Esophagus (tissue), 2 donors: ENCODE measurements at regions not wholly inside any gene's neighbourhood (a gene's known extent, or its start where the extent isn't known, plus 50 kb on each side); places are given as distances from the start of the nearest gene placed in this dataset.
"Not testable (repeated sequence)": the region's sequence is repeated elsewhere in the genome, so short reads cannot be mapped to it uniquely, and the experiment has no call there.

Source experiments
- H3K27ac ChIP-seq, 2 donors: one replicate each; pipeline ENCODE4 v1.5.1; 2013; ENCODE audit warnings: low read depth in 2 of 2, mild to moderate bottlenecking in 2 of 2, inconsistent platforms in 1 of 2, low read length in 1 of 2, moderate library complexity in 1 of 2
- H3K27me3 ChIP-seq, 2 donors: one replicate each; pipeline ENCODE4 v1.6.1; 2013; ENCODE audit warnings: low read length in 2 of 2, control low read depth in 1 of 2, mild to moderate bottlenecking in 1 of 2; ENCODE audit not compliant: insufficient read depth in 2 of 2, control insufficient read depth in 1 of 2
- H3K36me3 ChIP-seq, 2 donors: one replicate each; pipeline ENCODE4 v1.6.1; 2013; ENCODE audit warnings: low read length in 1 of 2; ENCODE audit not compliant: control insufficient read depth in 2 of 2, insufficient read depth in 2 of 2
- H3K4me1 ChIP-seq, 2 donors: one replicate each; pipeline ENCODE4 v1.6.1; 2013; ENCODE audit warnings: low read length in 1 of 2; ENCODE audit not compliant: control insufficient read depth in 2 of 2, insufficient read depth in 2 of 2
- H3K4me3 ChIP-seq, 2 donors: one replicate each; pipeline ENCODE4 v1.5.1; 2013; ENCODE audit warnings: low read length in 2 of 2, mild to moderate bottlenecking in 2 of 2, low read depth in 1 of 2, moderate library complexity in 1 of 2
- H3K9me3 ChIP-seq, 2 donors: one replicate each; pipeline ENCODE4 v1.6.1; 2013; ENCODE audit warnings: mild to moderate bottlenecking in 2 of 2, low read depth in 1 of 2, low read length in 1 of 2, moderate library complexity in 1 of 2; ENCODE audit not compliant: control insufficient read depth in 2 of 2, insufficient read depth in 1 of 2
- WGBS, 2 donors: extraction: QIAGEN DNeasy Blood & Tissue Kit; methylation state at CpG; one replicate each; pipeline ENCODE4 v1.1.7; 2013; 5-methylcytosine and 5-hydroxymethylcytosine counted together
- donor health status: healthy with polysubstance abuse.
- donor health status: Bipolar disorder and iron deficiency.

- H3K27me3 ChIP-seq, result no peaks in the 10 kb centered on the region
- WGBS, 2 donors, result 34 to 37% methylated on average over 2 of the region's 2 CpGs
Observed at GRCh38 chr4:30208731-30209435, 511.3 kb upstream of the PCDH7 start.

GRCh38 chr4:30215973-30216372 is 504.2 kb upstream of the PCDH7 start:
- not testable (repeated sequence) for H3K4me3 ChIP-seq, H3K27ac ChIP-seq, H3K27me3 ChIP-seq, H3K9me3 ChIP-seq, H3K36me3 ChIP-seq, H3K4me1 ChIP-seq
- 92 to 95% methylated on average over 4 of the region's 4 CpGs for WGBS, 2 donors

More at GRCh38 chr4:30208731-30209435, 511.3 kb upstream of the PCDH7 start:
- no peaks in the 10 kb centered on the region for H3K36me3 ChIP-seq
- H3K9me3 ChIP-seq, result no peaks in the 10 kb centered on the region
- no peak overlapping the region for H3K4me3 ChIP-seq
- no peak overlapping the region for H3K27ac ChIP-seq
- no peaks in the 10 kb centered on the region for H3K4me1 ChIP-seq

GRCh38 chr4:30245140-30245539 is 475.0 kb upstream of the PCDH7 start:
- H3K27me3 ChIP-seq, result no peaks in the 10 kb centered on the region
- no peaks in the 10 kb centered on the region for H3K4me1 ChIP-seq
- H3K36me3 ChIP-seq, result no peaks in the 10 kb centered on the region
- H3K9me3 ChIP-seq, result no peaks in the 10 kb centered on the region
- no peak overlapping the region for H3K27ac ChIP-seq
- no peak overlapping the region for H3K4me3 ChIP-seq

GRCh38 chr4:30256116-30256832 is 463.9 kb upstream of the PCDH7 start:
- no peaks in the 10 kb centered on the region for H3K9me3 ChIP-seq
- H3K4me3 ChIP-seq, result no peak overlapping the region
- no peak overlapping the region for H3K27ac ChIP-seq
- no peaks in the 10 kb centered on the region for H3K27me3 ChIP-seq
- no peaks in the 10 kb centered on the region for H3K4me1 ChIP-seq
- no peaks in the 10 kb centered on the region for H3K36me3 ChIP-seq
- WGBS, 2 donors, result 60 to 65% methylated on average over 3 of the region's 3 CpGs

- Histone ChIP-seq H3K27me3 (no peaks in the 10 kb centered on the region), H3K36me3 (no peaks in the 10 kb centered on the region), H3K4me3 (no peak overlapping the region), H3K4me1 (no peaks in the 10 kb centered on the region), H3K9me3 (no peaks in the 10 kb centered on the region), H3K27ac (no peak overlapping the region)
- WGBS, 2 donors, result 48 to 54% methylated on average over 3 of the region's 3 CpGs
Observed at GRCh38 chr4:30258949-30259348, 461.2 kb upstream of the PCDH7 start.

- Histone ChIP-seq H3K27me3 (no peaks in the 10 kb centered on the region), H3K4me3 (no peak overlapping the region), H3K36me3 (no peaks in the 10 kb centered on the region), H3K27ac (no peak overlapping the region), H3K9me3 (peaks cover 0 to 3% of the 10 kb centered on the region in 2 donors), H3K4me1 (no peaks in the 10 kb centered on the region)
- WGBS, 2 donors, result 70 to 75% methylated on average over 2 of the region's 2 CpGs
Observed at GRCh38 chr4:30262379-30262778, 457.8 kb upstream of the PCDH7 start.

- peaks cover 0 to 3% of the 10 kb centered on the region in 2 donors for H3K9me3 ChIP-seq
- no peaks in the 10 kb centered on the region for H3K4me1 ChIP-seq
- H3K27me3 ChIP-seq, result no peaks in the 10 kb centered on the region
- H3K36me3 ChIP-seq, result no peaks in the 10 kb centered on the region
- no peak overlapping the region for H3K4me3 ChIP-seq
- no peak overlapping the region for H3K27ac ChIP-seq
- 90 to 94% methylated on average over 15 of the region's 15 CpGs for WGBS, 2 donors
Observed at GRCh38 chr4:30264465-30264864, 455.7 kb upstream of the PCDH7 start.

GRCh38 chr4:30265716-30266115 is 454.5 kb upstream of the PCDH7 start:
- H3K4me3 ChIP-seq, result no peak overlapping the region
- H3K36me3 ChIP-seq, result no peaks in the 10 kb centered on the region
- H3K4me1 ChIP-seq, result no peaks in the 10 kb centered on the region
- peaks cover 0 to 3% of the 10 kb centered on the region in 2 donors for H3K9me3 ChIP-seq
- WGBS, 2 donors, result 36 to 46% methylated on average over 3 of the region's 3 CpGs
- H3K27ac ChIP-seq, result no peak overlapping the region
- no peaks in the 10 kb centered on the region for H3K27me3 ChIP-seq

- WGBS, 2 donors, result 63% methylated on average over 2 of the region's 2 CpGs
- Histone ChIP-seq H3K4me3 (no peak overlapping the region), H3K36me3 (no peaks in the 10 kb centered on the region), H3K27me3 (no peaks in the 10 kb centered on the region), H3K27ac (no peak overlapping the region), H3K4me1 (no peaks in the 10 kb centered on the region), H3K9me3 (peaks cover 0 to 3% of the 10 kb centered on the region in 2 donors)
Observed at GRCh38 chr4:30268370-30268769, 451.8 kb upstream of the PCDH7 start.

GRCh38 chr4:30269850-30270249 is 450.3 kb upstream of the PCDH7 start:
- no peak overlapping the region for H3K27ac ChIP-seq
- H3K36me3 ChIP-seq, result no peaks in the 10 kb centered on the region
- H3K4me1 ChIP-seq, result no peaks in the 10 kb centered on the region
- no peak overlapping the region for H3K4me3 ChIP-seq
- H3K9me3 ChIP-seq, result no peaks in the 10 kb centered on the region
- no peaks in the 10 kb centered on the region for H3K27me3 ChIP-seq
- WGBS, 2 donors, result 39 to 41% methylated on average over 6 of the region's 6 CpGs
